ENCODE measurements at regions not wholly inside any gene's neighbourhood (a gene's known extent, or its start where the extent isn't known, plus 50 kb on each side); places are given as distances from the start of the nearest gene placed in this dataset.

DNA sequence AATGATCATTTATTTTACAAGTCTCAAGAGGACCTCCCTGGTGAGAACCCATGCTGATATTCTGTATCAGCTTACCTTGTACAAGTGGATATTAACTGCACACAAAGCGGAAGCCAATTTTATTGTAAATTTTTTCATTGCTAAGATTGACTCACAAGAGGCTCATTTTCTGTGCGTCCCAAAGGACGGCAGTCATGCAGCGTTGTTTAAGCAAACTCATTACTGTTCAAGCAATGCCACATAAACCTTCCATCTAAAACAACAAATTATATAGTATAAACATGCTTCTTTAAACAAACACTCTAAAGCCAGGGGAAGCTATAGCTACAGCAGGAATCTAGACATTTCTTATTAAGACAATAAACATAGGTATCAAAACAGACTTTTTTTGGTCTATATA lies 575.3 kb downstream of the FRK start:
- Histone ChIP-seq H3K18ac (ENCODE audit: extremely low read depth, low read length) (no peak overlapping the region), H3K4me3 (ENCODE audit: extremely low read depth in 1 of 4, insufficient read depth in 2 of 4, low read depth in 3 of 4, low read length in 4 of 4) (no peak overlapping the region), H3K14ac (ENCODE audit: insufficient read length) (no peak overlapping the region), H2BK15ac (ENCODE audit: low read length) (no peak overlapping the region), H3K4ac (replicated peaks; ENCODE audit: insufficient read length, low read depth, low read length) (no peak overlapping the region), H3K27me3 (replicated peaks in 1 of 4; ENCODE audit: control insufficient read depth in 3 of 4, extremely low read depth in 1 of 4, insufficient read depth in 3 of 4, low read length in 3 of 4) (no peaks in the 10 kb centered on the region), H4K8ac (ENCODE audit: extremely low read depth, insufficient read depth, low read length) (no peak overlapping the region), H2BK12ac (ENCODE audit: low read depth, low read length) (no peak overlapping the region), H3K4me2 (ENCODE audit: insufficient read depth in 1 of 2, low read depth in 2 of 2, low read length in 2 of 2) (no peak overlapping the region), H3K79me1 (ENCODE audit: low read depth, low read length) (no peaks in the 10 kb centered on the region), H3K9me3 (ENCODE audit: insufficient read depth in 2 of 2, low read depth in 1 of 2, low read length in 1 of 2) (no peaks in the 10 kb centered on the region), H3K4me1 (replicated peaks in 1 of 4; ENCODE audit: control insufficient read depth in 3 of 4, insufficient read depth in 4 of 4, low read length in 3 of 4) (no peaks in the 10 kb centered on the region), H2BK120ac (replicated peaks; ENCODE audit: low read depth, low read length) (no peak overlapping the region), H3K9ac (replicated peaks in 1 of 4; ENCODE audit: extremely low read depth in 1 of 4, low read depth in 3 of 4, low read length in 3 of 4) (no peak overlapping the region), H2AFZ (ENCODE audit: low read length) (no peak overlapping the region), H2AK5ac (ENCODE audit: low read depth, low read length) (no peak overlapping the region), H2BK20ac (ENCODE audit: low read length) (no peak overlapping the region), H3K79me2 (ENCODE audit: control insufficient read depth in 1 of 2, insufficient read depth in 2 of 2, low read length in 2 of 2) (no peaks in the 10 kb centered on the region), H4K5ac (ENCODE audit: insufficient read length, low read depth, low read length) (no peak overlapping the region), H3K36me3 (ENCODE audit: control insufficient read depth in 2 of 4, insufficient read depth in 4 of 4, low read length in 3 of 4) (no peaks in the 10 kb centered on the region), H3K56ac (replicated peaks; ENCODE audit: insufficient read length, low read depth, low read length) (no peak overlapping the region), H3K27ac (ENCODE audit: low read depth, low read length) (no peak overlapping the region), H3K23ac (ENCODE audit: insufficient read length) (no peak overlapping the region), H3K23me2 (ENCODE audit: low read depth, low read length) (no peaks in the 10 kb centered on the region), H4K20me1 (replicated peaks in 1 of 2; ENCODE audit: control insufficient read depth in 1 of 2, insufficient read depth in 2 of 2, low read length in 2 of 2) (no peaks in the 10 kb centered on the region), H4K91ac (replicated peaks; ENCODE audit: insufficient read length, low read length) (no peak overlapping the region), H2BK5ac (ENCODE audit: low read depth, low read length) (no peak overlapping the region)
- TF ChIP-seq EGR1 (IDR thresholded peaks at IDR 0.05; ENCODE audit: borderline replicate concordance, low read depth, low read length): no peak
- TF ChIP-seq POLR2AphosphoS5 (IDR thresholded peaks at IDR 0.05; ENCODE audit: low read depth, low read length): no peak
- TF ChIP-seq RBBP5 (IDR thresholded peaks at IDR 0.05; ENCODE audit: borderline replicate concordance, low read depth, low read length): no peak
- no peak for TF ChIP-seq YY1 (IDR thresholded peaks at IDR 0.05; ENCODE audit: low read depth, low read length)
- no peak for TF ChIP-seq USF2 (IDR thresholded peaks at IDR 0.05; ENCODE audit: low read length)
- TF ChIP-seq NANOG (IDR thresholded peaks at IDR 0.05; ENCODE audit: insufficient read depth, low read depth, low read length, poor library complexity, severe bottlenecking): no peak
- no peak for TF ChIP-seq SAP30 (IDR thresholded peaks at IDR 0.05; ENCODE audit: insufficient read depth, insufficient replicate concordance, low read length)
- TF ChIP-seq BCL11A (IDR thresholded peaks at IDR 0.05; ENCODE audit: low read depth in 2 of 2, low read length in 2 of 2): no peak
- no peak for TF ChIP-seq RFX5 (IDR thresholded peaks at IDR 0.05; ENCODE audit: borderline replicate concordance, low read depth, low read length)
- TF ChIP-seq HDAC6 (IDR thresholded peaks at IDR 0.05; ENCODE audit: low read depth, low read length): no peak
- TF ChIP-seq POU5F1 (IDR thresholded peaks at IDR 0.05; ENCODE audit: low read depth, low read length): no peak
- DNase-seq (ENCODE audit: low read depth in 1 of 2, low spot score in 2 of 2): no peak
- WGBS, 2 experiments (ENCODE audit: extremely low coverage in 1 of 2, insufficient coverage in 1 of 2, insufficient read length in 1 of 2, insufficient replicate concordance in 2 of 2, low coverage in 1 of 2, low lambda C conversion rate in 2 of 2, missing lambda C conversion rate in 1 of 2): 86% methylated on average over 4 of the region's 4 CpGs; no CpG with 5 or more reads in 1 of the 2 experiments
- no peak for FAIRE-seq
- ChIA-PET POLR2A (ENCODE audit: partially characterized antibody) (no interaction called here), CTCF (ENCODE audit: partially characterized antibody) (no interaction called here)
